ENCODE measurements at regions not wholly inside any gene's neighbourhood (a gene's known extent, or its start where the extent isn't known, plus 50 kb on each side); places are given as distances from the start of the nearest gene placed in this dataset.
A peak's percentile ranks its signal among the peaks of the same experiment; 100 is the strongest.

- H3K27me3 ChIP-seq, result no peaks in the 10 kb centered on the region
- intact Hi-C loops (cut with DNase I), result no loop called here
- no peak overlapping the region for H3K4me3 ChIP-seq
- peaks cover 22 to 24% of the 10 kb centered on the region in 2 donors for H3K4me1 ChIP-seq (replicated peaks in 1 of 2)
- H3K36me3 ChIP-seq (replicated peaks in 1 of 2), result no peaks in the 10 kb centered on the region
- TF ChIP-seq CTCF (IDR thresholded peaks at IDR 0.05) (no peak), POLR2A (IDR thresholded peaks at IDR 0.05) (no peak)
- WGBS, 4 donors, result 71 to 81% (median 78%) methylated on average over 18 of the region's 18 CpGs
- DNase-seq, result peak in 1 of 7 donors; percentile 41
- no peaks in the 10 kb centered on the region for H3K9me3 ChIP-seq (replicated peaks in 1 of 3)
- H3K27ac ChIP-seq, result peak overlapping the region in 1 of 5 donors; percentile 40
These were observed 129.4 kb downstream of the WDR11 start for GRCh38 chr10:120980279-120981255.

- no peak overlapping the region for H3K4me3 ChIP-seq
- no peak for TF ChIP-seq CTCF (IDR thresholded peaks at IDR 0.05)
- no peak for TF ChIP-seq POLR2A (IDR thresholded peaks at IDR 0.05)
- no peaks in the 10 kb centered on the region for H3K36me3 ChIP-seq (replicated peaks in 1 of 2)
- peaks cover 14 to 20% of the 10 kb centered on the region in 2 donors for H3K4me1 ChIP-seq (replicated peaks in 1 of 2)
- peak in 2 of 7 donors; percentile 12 to 30 for DNase-seq
- no peaks in the 10 kb centered on the region for H3K9me3 ChIP-seq (replicated peaks in 1 of 3)
- H3K27me3 ChIP-seq, result no peaks in the 10 kb centered on the region
- no peak overlapping the region for H3K27ac ChIP-seq
- WGBS, 4 donors, result 83 to 88% (median 87%) methylated on average over 8 of the region's 8 CpGs
- intact Hi-C loops (cut with DNase I), result no loop called here
These were observed 130.6 kb downstream of the WDR11 start for GRCh38 chr10:120981601-120982391.

- intact Hi-C loops (cut with DNase I), result no loop called here
- H3K27ac ChIP-seq, result no peak overlapping the region
- H3K4me1 ChIP-seq (replicated peaks in 1 of 2), result peaks cover 14 to 20% of the 10 kb centered on the region in 2 donors
- peak in 1 of 7 donors; percentile 24 for DNase-seq
- H3K4me3 ChIP-seq, result no peak overlapping the region
- H3K27me3 ChIP-seq, result no peaks in the 10 kb centered on the region
- TF ChIP-seq POLR2A (IDR thresholded peaks at IDR 0.05) (no peak), CTCF (IDR thresholded peaks at IDR 0.05) (no peak)
- WGBS, 4 donors, result 70 to 83% (median 79%) methylated on average over 3 of the region's 3 CpGs
- no peaks in the 10 kb centered on the region for H3K36me3 ChIP-seq (replicated peaks in 1 of 2)
- H3K9me3 ChIP-seq (replicated peaks in 1 of 3), result no peaks in the 10 kb centered on the region
These were observed 131.3 kb downstream of the WDR11 start for GRCh38 chr10:120982507-120982906.

GRCh38 chr10:120983721-120984120 lies 132.6 kb downstream of the WDR11 start:
- DNase-seq, result peak in 3 of 7 donors; percentile 3 to 29 (median 11)
- TF ChIP-seq POLR2A (IDR thresholded peaks at IDR 0.05) (no peak), CTCF (IDR thresholded peaks at IDR 0.05) (no peak)
- Histone ChIP-seq H3K4me1 (replicated peaks in 1 of 2) (peaks cover 10 to 12% of the 10 kb centered on the region in 2 donors), H3K27me3 (no peaks in the 10 kb centered on the region), H3K4me3 (no peak overlapping the region), H3K36me3 (replicated peaks in 1 of 2) (no peaks in the 10 kb centered on the region), H3K9me3 (replicated peaks in 1 of 3) (no peaks in the 10 kb centered on the region), H3K27ac (no peak overlapping the region)
- intact Hi-C loops (cut with DNase I), result no loop called here
- WGBS, 4 donors, result 81 to 90% (median 85%) methylated on average over 2 of the region's 2 CpGs; no CpG with 5 or more reads in 1 of the 4 donors
